ENCODE measurements at regions not wholly inside any gene's neighbourhood (a gene's known extent, or its start where the extent isn't known, plus 50 kb on each side); places are given as distances from the start of the nearest gene placed in this dataset.

DNA sequence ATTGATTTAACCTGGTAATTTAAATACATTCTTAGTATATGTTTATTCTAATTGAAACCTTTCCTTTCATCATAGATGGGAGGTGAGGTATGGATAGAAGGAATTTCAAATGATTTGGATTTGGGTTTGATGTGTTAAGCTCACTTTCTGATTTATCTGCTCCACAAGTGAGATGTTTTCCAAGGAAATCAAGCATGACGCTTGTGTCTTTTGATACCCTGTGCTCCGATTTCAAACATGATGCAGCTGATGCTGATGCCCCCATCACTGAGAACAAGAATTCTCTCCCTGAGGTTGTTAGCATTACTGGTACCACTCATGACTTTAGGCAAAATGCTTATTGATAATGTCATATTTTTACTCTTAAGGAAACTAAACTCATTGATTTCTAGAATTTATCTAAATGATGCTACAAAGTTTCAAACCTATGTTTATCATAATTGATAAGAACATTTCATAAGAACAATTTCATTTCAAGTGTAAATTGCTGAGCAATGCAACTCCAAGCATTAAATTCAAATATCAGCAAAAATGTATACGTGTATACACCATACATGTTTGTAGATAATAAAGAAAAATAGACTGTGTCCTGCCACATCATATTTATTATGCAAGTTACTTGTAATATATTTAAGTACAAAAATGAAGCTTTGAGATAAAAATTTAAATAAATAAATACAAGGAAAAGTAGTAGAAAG is 75.5 kb upstream of the LRIG3 start:
- Histone ChIP-seq H3K4me3 (no peak overlapping the region), H3K9me3 (no peaks in the 10 kb centered on the region), H3K27ac (no peak overlapping the region), H3K36me3 (no peaks in the 10 kb centered on the region), H3K4me1 (no peaks in the 10 kb centered on the region), H3K27me3 (no peaks in the 10 kb centered on the region)
- DNase-seq, result no peak
- TF ChIP-seq, protein P1, sequence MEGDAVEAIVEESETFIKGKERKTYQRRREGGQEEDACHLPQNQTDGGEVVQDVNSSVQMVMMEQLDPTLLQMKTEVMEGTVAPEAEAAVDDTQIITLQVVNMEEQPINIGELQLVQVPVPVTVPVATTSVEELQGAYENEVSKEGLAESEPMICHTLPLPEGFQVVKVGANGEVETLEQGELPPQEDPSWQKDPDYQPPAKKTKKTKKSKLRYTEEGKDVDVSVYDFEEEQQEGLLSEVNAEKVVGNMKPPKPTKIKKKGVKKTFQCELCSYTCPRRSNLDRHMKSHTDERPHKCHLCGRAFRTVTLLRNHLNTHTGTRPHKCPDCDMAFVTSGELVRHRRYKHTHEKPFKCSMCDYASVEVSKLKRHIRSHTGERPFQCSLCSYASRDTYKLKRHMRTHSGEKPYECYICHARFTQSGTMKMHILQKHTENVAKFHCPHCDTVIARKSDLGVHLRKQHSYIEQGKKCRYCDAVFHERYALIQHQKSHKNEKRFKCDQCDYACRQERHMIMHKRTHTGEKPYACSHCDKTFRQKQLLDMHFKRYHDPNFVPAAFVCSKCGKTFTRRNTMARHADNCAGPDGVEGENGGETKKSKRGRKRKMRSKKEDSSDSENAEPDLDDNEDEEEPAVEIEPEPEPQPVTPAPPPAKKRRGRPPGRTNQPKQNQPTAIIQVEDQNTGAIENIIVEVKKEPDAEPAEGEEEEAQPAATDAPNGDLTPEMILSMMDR (IDR thresholded peaks at IDR 0.05), result no peak
- TF ChIP-seq POLR2A (IDR thresholded peaks at IDR 0.05), result no peak

DNA sequence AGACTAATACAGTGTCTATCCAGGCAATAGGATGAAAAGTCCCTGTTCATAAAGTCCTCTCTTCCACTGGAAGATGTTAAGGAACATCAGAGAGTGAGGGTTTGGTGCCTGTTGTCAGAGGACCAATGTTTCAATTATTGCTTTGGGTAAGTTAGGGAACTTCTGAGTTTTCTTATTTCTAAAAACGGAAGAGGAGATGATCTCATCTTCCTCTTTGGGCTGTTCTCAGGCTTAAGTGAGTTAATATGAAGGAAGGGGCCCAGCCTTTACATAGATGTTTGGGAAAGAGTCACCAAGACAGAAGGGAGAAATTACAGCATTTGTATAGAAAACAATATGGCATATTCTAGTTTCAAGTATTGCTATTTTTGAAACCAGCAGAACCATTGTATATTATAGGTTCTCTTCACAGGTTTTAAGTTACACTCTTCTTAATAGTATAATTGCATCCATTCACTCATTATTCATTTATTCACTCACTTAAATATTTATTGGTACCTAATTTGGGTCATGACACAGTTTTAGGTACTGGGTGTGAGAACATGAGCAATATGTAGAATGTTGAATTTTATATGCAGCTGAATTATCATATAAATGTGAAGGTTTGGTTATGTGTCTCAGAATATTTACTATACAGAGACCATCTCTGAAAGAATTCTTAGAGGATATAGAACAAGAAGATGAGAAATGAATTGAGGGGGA is 68.5 kb upstream of the LRIG3 start:
- no peaks in the 10 kb centered on the region for H3K27me3 ChIP-seq
- no peak for TF ChIP-seq POLR2A (IDR thresholded peaks at IDR 0.05)
- TF ChIP-seq, protein P1 (IDR thresholded peaks at IDR 0.05), result no peak
- no peak overlapping the region for H3K4me3 ChIP-seq
- H3K27ac ChIP-seq, result no peak overlapping the region
- no peaks in the 10 kb centered on the region for H3K9me3 ChIP-seq
- no peak for DNase-seq
- H3K4me1 ChIP-seq, result no peaks in the 10 kb centered on the region
- no peaks in the 10 kb centered on the region for H3K36me3 ChIP-seq

DNA sequence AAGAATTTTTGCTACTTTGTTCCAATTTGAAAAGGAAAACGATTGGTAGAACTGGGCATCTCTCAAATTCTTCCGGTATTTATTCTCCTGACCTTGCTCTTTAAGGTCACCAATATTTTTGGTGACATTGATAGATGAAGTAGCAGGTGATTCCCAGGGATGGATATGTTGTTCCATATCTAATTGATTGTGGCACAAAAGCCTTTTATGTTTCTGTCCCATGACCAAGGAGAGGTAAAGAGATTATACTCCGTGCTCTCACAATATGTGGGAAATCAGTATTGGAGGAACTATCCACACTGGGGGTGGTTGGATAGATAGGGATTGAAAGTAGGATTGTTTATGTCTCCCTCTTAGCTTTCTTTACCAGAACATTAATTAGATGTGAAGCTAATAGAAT is 61.7 kb upstream of the LRIG3 start:
- no peaks in the 10 kb centered on the region for H3K4me1 ChIP-seq
- no peak for TF ChIP-seq POLR2A (IDR thresholded peaks at IDR 0.05)
- TF ChIP-seq, protein P1 (IDR thresholded peaks at IDR 0.05), result no peak
- no peaks in the 10 kb centered on the region for H3K36me3 ChIP-seq
- H3K27me3 ChIP-seq, result no peaks in the 10 kb centered on the region
- H3K4me3 ChIP-seq, result no peak overlapping the region
- H3K27ac ChIP-seq, result no peak overlapping the region
- H3K9me3 ChIP-seq, result no peaks in the 10 kb centered on the region
- DNase-seq, result no peak

DNA sequence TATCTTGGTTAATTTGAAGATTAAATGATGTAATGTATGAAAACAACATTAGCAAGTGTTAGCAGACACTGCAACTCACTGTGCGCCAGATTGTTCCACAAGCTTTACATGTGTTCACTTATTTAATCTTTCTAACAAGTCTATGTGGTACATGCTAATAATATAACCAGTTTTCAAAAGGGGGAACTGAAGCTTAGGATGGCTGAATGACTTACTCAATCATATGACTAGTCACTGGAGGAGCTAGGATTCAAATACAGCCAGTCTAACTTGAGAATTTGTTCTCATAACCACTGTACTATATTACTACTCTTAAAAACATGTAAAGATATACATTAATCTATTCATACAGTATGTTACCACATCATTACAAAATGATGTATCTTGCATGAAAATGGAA is 60.5 kb upstream of the LRIG3 start:
- Histone ChIP-seq H3K27me3 (no peaks in the 10 kb centered on the region), H3K9me3 (no peaks in the 10 kb centered on the region), H3K36me3 (no peaks in the 10 kb centered on the region), H3K4me3 (no peak overlapping the region), H3K4me1 (no peaks in the 10 kb centered on the region), H3K27ac (no peak overlapping the region)
- no peak for DNase-seq
- no peak for TF ChIP-seq POLR2A (IDR thresholded peaks at IDR 0.05)
- TF ChIP-seq, protein P1 (IDR thresholded peaks at IDR 0.05), result no peak

DNA sequence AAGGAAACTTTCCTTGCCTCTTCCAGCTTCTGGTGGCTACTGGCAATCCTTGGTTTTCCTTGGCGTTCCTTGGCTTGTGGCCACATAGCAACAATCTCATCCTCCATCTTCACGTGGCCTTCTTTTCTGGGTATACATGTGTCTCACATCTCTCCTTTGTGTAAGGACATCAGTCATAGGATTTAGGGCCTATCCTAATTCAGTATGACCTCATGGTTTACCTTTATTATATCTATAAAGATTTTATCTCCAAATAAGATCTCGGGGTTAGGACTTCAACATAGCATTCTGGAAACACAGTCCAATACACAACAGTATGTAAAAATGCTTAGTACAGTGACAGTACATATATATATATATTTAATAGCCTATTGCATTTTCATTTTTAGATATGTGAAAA is 58.4 kb upstream of the LRIG3 start:
- H3K36me3 ChIP-seq, result no peaks in the 10 kb centered on the region
- DNase-seq, result no peak
- no peaks in the 10 kb centered on the region for H3K4me1 ChIP-seq
- H3K27me3 ChIP-seq, result no peaks in the 10 kb centered on the region
- H3K4me3 ChIP-seq, result no peak overlapping the region
- TF ChIP-seq, protein P1 (IDR thresholded peaks at IDR 0.05), result no peak
- no peak for TF ChIP-seq POLR2A (IDR thresholded peaks at IDR 0.05)
- no peak overlapping the region for H3K27ac ChIP-seq
- H3K9me3 ChIP-seq, result no peaks in the 10 kb centered on the region

Measured in Peyer's patch (tissue), 4 donors.